OCI-LY7 (cell line): ENCODE measurements at regions not wholly inside any gene's neighbourhood (a gene's known extent, or its start where the extent isn't known, plus 50 kb on each side); places are given as distances from the start of the nearest gene placed in this dataset.

Source experiments
- CTCF ChIP-seq: fragments of 200-600 bp; sonication (generic); conservative IDR thresholded peaks from 2 replicates; pipeline ENCODE4 v1.5.1; 2014; ENCODE audit warnings: mild to moderate bottlenecking, antibody characterized with exemption, low read length, moderate library complexity, mixed read lengths
- EZH2phosphoT487 ChIP-seq: fragments of 200-600 bp; sonication (generic); IDR thresholded peaks from 2 replicates; pipeline ENCODE4 v1.6.1; 2018; ENCODE audit warnings: low read depth, borderline replicate concordance, mild to moderate bottlenecking, mixed run types, antibody characterized with exemption, low read length, moderate library complexity, mixed read lengths

GRCh38 chr6:67933278-67933677, 701.8 kb upstream of the ADGRB3 start:
- peak; percentile 60 for TF ChIP-seq CTCF
- no peak for TF ChIP-seq EZH2phosphoT487
